BJ (cell line): ENCODE measurements at regions not wholly inside any gene's neighbourhood (a gene's known extent, or its start where the extent isn't known, plus 50 kb on each side); places are given as distances from the start of the nearest gene placed in this dataset.

ENCODE experiments used
- CTCF ChIA-PET: fragments of 350-600 bp; formaldehyde crosslinking; extraction: SDS; loops from one replicate; lab custom pipeline; 2021; ENCODE audit warnings: antibody characterized with exemption, inconsistent platforms; lab: Yijun Ruan, JAX
- POLR2A ChIA-PET: fragments of 300-600 bp; sonication (Branson Sonifier 250); formaldehyde crosslinking; extraction: SDS; loops from one replicate; lab custom pipeline; 2021; ENCODE audit warnings: antibody characterized with exemption; lab: Charles Lee
- DNase-seq: peaks from one replicate; pipeline ENCODE4 v3.0.0-alpha.2; 2011; ENCODE audit warnings: low read depth
- H3K27me3 ChIP-seq: 2 replicates; pipeline ENCODE4 v1.6.0; 2011; ENCODE audit warnings: low read length; ENCODE audit not compliant: control insufficient read depth, insufficient read depth
- H3K36me3 ChIP-seq: 2 replicates; pipeline ENCODE4 v1.5.1; 2011; ENCODE audit warnings: low read length; ENCODE audit not compliant: control insufficient read depth, insufficient read depth
- H3K4me3 ChIP-seq: 2 replicates; pipeline ENCODE4 v1.5.1; 2011; ENCODE audit warnings: low read depth, mild to moderate bottlenecking, control low read depth, low read length
- TF ChIP-seq, protein P1 (sequence below): IDR thresholded peaks from 2 replicates; pipeline ENCODE4 v1.5.1; 2011; ENCODE audit warnings: low read depth, mild to moderate bottlenecking, control low read depth, inconsistent platforms, low read length, moderate library complexity; ENCODE audit not compliant: insufficient read depth

DNA sequence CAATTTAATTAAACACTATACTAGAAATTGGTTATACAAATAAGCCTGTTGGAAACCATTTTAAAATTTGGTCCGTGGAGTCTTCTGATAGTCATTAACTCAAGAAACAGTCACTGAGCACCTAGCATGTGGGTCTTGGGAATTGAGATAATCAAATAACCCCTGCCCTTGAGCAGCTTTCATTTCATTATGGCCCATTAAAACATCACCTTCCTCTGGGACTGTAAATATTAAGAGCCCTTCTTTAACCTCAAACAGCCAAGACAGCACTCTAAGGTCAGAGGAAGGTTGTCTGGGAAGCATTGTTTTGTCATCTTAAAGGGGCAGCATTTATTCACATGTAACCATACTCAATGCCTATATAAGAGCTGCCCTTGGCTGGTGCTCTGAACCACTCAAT is 610.3 kb upstream of the USP24 start:
- H3K4me3 ChIP-seq: no peak overlapping the region
- DNase-seq: no peak
- H3K27me3 ChIP-seq: no peaks in the 10 kb centered on the region
- ChIA-PET CTCF (interaction anchor here (0.6 to 1.2 kb wide), 2 partner anchors 12 to 760 kb away, joined by 3 read pairs; no protein-coding TSS in a partner anchor), POLR2A (no interaction called here)
- TF ChIP-seq, protein P1, sequence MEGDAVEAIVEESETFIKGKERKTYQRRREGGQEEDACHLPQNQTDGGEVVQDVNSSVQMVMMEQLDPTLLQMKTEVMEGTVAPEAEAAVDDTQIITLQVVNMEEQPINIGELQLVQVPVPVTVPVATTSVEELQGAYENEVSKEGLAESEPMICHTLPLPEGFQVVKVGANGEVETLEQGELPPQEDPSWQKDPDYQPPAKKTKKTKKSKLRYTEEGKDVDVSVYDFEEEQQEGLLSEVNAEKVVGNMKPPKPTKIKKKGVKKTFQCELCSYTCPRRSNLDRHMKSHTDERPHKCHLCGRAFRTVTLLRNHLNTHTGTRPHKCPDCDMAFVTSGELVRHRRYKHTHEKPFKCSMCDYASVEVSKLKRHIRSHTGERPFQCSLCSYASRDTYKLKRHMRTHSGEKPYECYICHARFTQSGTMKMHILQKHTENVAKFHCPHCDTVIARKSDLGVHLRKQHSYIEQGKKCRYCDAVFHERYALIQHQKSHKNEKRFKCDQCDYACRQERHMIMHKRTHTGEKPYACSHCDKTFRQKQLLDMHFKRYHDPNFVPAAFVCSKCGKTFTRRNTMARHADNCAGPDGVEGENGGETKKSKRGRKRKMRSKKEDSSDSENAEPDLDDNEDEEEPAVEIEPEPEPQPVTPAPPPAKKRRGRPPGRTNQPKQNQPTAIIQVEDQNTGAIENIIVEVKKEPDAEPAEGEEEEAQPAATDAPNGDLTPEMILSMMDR: no peak
- H3K36me3 ChIP-seq: no peaks in the 10 kb centered on the region

GRCh38 chr1:55824251-55824640 is 609.1 kb upstream of the USP24 start:
- POLR2A ChIA-PET: no interaction called here
- DNase-seq: no peak
- no peaks in the 10 kb centered on the region for H3K27me3 ChIP-seq
- CTCF ChIA-PET: no interaction called here
- TF ChIP-seq, protein P1: no peak
- no peaks in the 10 kb centered on the region for H3K36me3 ChIP-seq
- no peak overlapping the region for H3K4me3 ChIP-seq

GRCh38 chr1:55823541-55824250 is 608.5 kb upstream of the USP24 start:
- DNase-seq: no peak
- ChIA-PET POLR2A (no interaction called here), CTCF (no interaction called here)
- no peak overlapping the region for H3K4me3 ChIP-seq
- no peaks in the 10 kb centered on the region for H3K27me3 ChIP-seq
- TF ChIP-seq, protein P1: no peak
- H3K36me3 ChIP-seq: no peaks in the 10 kb centered on the region

DNA sequence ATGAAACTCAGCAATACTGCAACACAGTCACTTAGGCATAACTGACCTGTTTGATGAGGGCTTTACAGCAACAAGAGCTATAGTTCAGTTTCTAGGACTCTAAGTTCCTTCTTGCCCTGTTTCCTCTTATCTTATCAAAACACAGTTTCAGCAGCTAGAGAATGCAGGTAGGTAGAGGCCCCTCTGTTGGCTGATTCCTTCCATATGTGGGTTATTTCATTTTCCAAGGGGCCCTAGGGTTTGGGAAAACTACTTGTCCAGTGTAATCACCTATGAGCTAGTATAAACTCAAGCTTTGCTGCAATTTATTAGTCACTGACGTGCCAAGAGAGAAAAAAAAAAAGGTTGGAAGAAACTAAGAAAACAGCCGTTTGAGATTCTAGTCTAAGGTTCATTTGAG is 607.7 kb upstream of the USP24 start:
- no peak for DNase-seq
- ChIA-PET CTCF (no interaction called here), POLR2A (interaction anchor here (0.6 kb wide), 1 partner anchor 741 kb away, joined by 4 read pairs; no protein-coding TSS in a partner anchor)
- Histone ChIP-seq H3K27me3 (no peaks in the 10 kb centered on the region), H3K4me3 (no peak overlapping the region), H3K36me3 (no peaks in the 10 kb centered on the region)
- TF ChIP-seq, protein P1: no peak

GRCh38 chr1:55821234-55821633 is 606.1 kb upstream of the USP24 start:
- POLR2A ChIA-PET: interaction anchor here (0.6 kb wide), 1 partner anchor 53 kb away, joined by 3 read pairs; no protein-coding TSS in a partner anchor
- no peaks in the 10 kb centered on the region for H3K36me3 ChIP-seq
- no peaks in the 10 kb centered on the region for H3K27me3 ChIP-seq
- TF ChIP-seq, protein P1: no peak
- CTCF ChIA-PET: no interaction called here
- DNase-seq: no peak
- no peak overlapping the region for H3K4me3 ChIP-seq
